DMS153 (cell line): ENCODE measurements at regions not wholly inside any gene's neighbourhood (a gene's known extent, or its start where the extent isn't known, plus 50 kb on each side); places are given as distances from the start of the nearest gene placed in this dataset.

Source experiments
- DNase-seq: peaks from one replicate; lab custom pipeline; 2025; lab: John Stamatoyannopoulos, UW

- no peak for DNase-seq
These were observed 80.8 kb upstream of the HNRNPU start for GRCh38 chr1:244945109-244945671.

GRCh38 chr1:244941121-244941520 lies 76.8 kb upstream of the HNRNPU start:
- DNase-seq, result no peak

- no peak for DNase-seq
These were observed 72.8 kb upstream of the HNRNPU start for GRCh38 chr1:244937099-244937498.

DNA sequence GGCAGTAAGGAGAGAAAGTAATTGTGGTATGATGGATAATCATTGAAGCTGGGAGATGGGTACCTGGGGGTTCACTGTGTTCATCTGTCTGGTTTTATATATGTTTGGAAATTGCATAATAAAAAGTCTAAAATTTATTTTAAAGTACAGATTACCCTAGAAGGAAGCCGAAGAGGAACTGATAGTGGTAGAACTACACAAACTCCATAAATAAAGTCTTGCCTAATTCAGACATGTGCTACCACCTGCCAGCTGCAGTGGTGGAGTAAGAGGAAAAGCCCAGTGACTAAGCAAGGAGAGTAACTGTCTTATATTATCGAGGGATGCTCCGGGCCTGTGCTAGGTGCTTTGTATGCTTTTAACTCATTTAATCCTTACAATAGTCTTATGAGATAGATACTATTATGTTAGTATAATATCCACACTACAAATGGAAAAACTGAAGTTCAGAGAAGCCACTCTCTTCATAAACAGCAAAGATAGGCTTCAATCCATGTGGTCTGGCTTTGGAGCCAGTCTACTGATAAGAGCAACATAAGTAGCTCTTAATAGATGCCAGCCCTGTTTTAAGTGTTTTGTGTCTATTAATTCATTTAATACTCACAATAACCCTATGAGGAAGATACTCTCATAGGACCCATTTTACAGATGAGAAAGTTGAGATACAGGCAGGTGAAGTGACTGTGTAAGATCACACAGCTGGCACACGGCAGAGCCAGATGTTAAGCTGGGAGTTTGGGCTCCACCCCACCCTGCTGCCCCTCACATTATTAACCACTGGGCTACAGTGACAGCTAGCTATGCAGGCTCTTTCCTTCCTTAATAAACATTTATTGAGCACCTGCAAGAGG lies 56.8 kb upstream of the HNRNPU start:
- no peak for DNase-seq

DNA sequence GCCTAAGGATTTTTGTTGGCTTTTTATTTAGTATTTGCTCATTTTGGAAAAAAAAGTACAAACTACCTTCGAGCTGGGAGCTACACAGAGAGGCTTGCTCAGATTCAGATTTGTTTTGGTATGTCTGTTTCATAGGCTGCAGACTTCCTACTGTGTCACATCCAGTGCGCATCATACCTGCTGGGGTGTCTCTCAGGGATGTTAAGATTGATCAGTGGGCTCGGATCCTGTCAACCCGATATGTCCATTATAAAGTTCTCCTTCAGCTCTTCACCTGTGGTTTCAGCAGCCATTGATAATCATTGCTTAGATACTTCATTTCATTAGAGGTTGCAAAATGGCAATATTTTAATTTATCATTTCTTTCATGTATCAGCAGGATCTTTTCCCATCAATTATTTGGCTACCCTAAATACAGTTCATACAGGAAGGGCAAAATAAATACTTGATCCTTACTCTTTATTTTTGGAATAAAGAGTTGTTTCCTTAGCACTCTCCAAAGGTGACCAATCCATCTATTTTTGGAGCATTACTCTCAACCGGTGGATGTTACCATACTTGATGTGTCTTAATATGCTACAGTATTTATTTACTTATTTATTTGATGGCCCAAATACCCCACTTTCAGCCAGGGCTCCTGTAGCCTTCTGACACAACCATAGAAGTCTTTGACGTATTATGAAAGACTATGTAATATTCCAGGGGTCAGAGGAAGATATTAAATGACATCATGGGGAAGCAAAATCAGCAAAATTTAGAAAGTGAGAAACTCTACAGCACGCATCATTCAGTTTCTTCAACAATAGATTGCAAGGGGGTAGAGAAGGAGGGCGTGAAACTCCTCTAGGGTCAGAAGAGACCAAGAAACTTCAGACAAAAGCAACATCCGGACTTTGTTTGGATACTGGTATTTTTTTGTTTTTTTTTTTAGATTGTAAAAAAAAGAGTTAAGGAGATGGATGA lies 55.3 kb upstream of the HNRNPU start:
- no peak for DNase-seq

DNA sequence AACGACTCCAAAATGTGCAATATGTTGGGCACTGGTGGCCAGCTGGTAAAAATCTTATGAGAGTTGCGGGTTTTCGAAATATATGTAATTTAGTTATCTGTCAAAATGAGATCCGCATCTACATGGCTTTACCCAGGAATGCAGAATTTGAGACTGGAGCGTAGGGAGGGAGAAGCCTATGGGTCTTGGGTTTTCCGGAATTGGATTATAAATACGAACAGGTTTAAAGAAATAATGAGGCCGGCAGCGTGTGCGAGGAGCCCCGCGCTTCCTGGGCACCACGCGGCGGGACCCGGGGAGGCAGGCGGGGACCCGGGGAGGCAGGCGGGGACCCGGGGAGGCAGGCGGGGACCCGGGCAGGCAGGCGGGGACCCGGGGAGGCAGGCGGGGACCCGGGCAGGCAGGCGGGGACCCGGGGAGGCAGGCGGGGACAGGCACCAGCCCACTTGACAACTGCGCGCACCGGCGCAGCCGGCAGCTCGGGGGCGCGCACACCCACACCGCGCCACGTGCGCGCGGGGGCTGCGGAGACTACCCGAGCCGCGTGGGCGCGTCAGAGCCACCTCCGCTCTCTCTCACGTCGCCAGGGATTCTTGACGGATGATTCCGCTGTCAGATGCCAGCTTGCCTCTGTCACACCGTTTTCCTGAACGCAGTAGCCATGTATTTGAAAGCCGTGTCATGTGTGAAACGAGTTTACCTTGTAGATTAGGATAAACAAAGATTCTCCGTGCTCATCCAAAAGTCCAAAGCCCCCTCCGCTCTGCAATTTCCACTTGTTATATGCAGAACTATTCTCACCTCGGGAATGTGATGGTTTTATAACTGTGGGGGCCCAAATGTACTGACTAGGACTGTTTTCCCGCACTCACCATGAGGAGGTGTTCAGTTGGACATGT lies 54.3 kb upstream of the HNRNPU start:
- DNase-seq, result no peak

GRCh38 chr1:244917073-244917670 lies 52.8 kb upstream of the HNRNPU start:
- DNase-seq, result no peak

- DNase-seq, result no peak
These were observed 51.4 kb upstream of the HNRNPU start for GRCh38 chr1:244915736-244916135.

DNA sequence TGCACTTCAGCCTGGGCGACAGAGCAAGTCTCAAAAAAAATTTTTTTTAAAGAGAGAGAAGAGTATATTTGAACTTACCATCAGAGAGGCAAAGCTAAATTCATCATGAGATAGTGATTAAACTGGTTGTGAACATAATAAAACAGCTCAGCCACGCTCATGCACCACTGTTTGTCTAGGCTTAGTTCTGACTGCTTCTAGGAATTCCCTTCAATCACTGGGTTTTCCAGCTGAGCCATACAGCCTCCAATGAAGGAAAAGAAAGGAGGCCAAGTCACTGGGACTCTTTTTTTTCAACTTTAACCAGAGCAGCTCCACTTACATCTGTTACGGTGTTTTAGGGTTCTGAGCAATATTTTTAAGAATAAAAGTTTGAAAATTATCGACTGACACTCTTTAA lies 50.4 kb upstream of the HNRNPU start:
- no peak for DNase-seq
